Keratinocyte (primary cell): ENCODE measurements at regions not wholly inside any gene's neighbourhood (a gene's known extent, or its start where the extent isn't known, plus 50 kb on each side); places are given as distances from the start of the nearest gene placed in this dataset.
"Not testable (repeated sequence)": the region's sequence is repeated elsewhere in the genome, so short reads cannot be mapped to it uniquely, and the experiment has no call there.

ENCODE experiments used
- EZH2 ChIP-seq: IDR thresholded peaks from one replicate; pipeline ENCODE4 v1.6.1; 2012; ENCODE audit warnings: inconsistent platforms, mild to moderate bottlenecking, low read length, moderate library complexity
- TF ChIP-seq, protein P1 (sequence below), 3 experiments: IDR thresholded peaks in 1 of 3; conservative IDR thresholded peaks in 1 of 3; optimal IDR thresholded peaks in 1 of 3; 2 replicates in 2 of 3; 3 replicates in 1 of 3; pipeline versions ENCODE3 to v1.5.1; 2011; ENCODE audit warnings: low read length in 3 of 3, mild to moderate bottlenecking in 3 of 3, moderate library complexity in 2 of 3, control low read depth in 1 of 3, inconsistent platforms in 1 of 3; ENCODE audit not compliant: insufficient read depth in 2 of 3; ENCODE audit errors: extremely low read depth in 1 of 3

DNA sequence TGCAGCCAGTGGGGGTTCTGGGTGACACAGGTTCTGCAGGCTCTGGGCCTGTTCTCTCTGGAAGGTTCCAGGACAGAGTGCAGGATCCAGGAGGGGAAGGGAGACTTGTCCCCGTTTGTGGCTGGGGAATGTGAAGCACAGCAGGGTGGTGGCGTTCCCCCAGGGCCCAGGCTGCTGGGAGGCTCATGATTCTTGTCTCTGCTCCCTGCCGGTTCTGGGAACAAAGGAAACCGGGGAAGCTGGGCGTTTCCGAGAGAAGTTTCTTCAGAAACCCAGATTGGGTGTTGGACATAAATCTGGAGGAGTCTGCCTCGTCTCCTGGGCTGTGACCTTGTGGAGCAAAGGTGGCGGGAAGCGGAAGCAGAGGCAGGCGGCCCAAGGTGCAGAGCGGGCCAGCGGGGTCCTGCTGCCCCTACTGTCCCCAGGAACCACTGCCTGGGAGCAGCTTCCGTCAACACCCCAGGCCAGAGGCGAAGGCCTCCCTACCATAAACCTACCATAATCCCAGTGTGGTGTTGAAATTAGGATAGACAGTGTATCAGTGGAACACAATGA, 4487.2 kb upstream of the TPTE start:
- TF ChIP-seq, protein P1, sequence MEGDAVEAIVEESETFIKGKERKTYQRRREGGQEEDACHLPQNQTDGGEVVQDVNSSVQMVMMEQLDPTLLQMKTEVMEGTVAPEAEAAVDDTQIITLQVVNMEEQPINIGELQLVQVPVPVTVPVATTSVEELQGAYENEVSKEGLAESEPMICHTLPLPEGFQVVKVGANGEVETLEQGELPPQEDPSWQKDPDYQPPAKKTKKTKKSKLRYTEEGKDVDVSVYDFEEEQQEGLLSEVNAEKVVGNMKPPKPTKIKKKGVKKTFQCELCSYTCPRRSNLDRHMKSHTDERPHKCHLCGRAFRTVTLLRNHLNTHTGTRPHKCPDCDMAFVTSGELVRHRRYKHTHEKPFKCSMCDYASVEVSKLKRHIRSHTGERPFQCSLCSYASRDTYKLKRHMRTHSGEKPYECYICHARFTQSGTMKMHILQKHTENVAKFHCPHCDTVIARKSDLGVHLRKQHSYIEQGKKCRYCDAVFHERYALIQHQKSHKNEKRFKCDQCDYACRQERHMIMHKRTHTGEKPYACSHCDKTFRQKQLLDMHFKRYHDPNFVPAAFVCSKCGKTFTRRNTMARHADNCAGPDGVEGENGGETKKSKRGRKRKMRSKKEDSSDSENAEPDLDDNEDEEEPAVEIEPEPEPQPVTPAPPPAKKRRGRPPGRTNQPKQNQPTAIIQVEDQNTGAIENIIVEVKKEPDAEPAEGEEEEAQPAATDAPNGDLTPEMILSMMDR (optimal IDR thresholded peaks at IDR 0.05 in 1 of 3, IDR thresholded peaks at IDR 0.05 in 1 of 3, conservative IDR thresholded peaks at IDR 0.05 in 1 of 3; ENCODE audit: extremely low read depth in 1 of 3, insufficient read depth in 2 of 3, low read length in 3 of 3) = not testable (repeated sequence)
- TF ChIP-seq EZH2 = not testable (repeated sequence)
